ENCODE measurements at regions not wholly inside any gene's neighbourhood (a gene's known extent, or its start where the extent isn't known, plus 50 kb on each side); places are given as distances from the start of the nearest gene placed in this dataset.

DNA sequence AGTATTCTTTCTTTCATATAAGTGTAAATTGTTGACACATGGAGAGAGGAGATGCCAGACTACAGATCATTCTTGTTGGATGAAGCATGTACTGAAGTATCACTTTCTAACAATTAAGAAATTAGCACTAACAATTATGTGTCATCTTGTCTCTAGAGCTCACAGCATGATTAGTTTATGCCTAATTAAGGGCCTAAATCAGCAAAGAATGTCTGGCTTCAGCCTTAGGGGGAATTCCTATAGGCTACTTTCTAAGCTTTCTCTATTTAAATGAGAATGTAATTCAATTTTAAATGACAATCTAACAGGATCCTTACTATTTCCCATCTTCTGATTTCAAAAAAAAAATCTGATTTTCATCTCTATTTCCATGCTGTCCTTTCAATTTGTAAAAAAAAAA is 371.0 kb downstream of the EPHA7 start:
- H3K4me3 ChIP-seq (ENCODE audit: low read length), result no peak overlapping the region
- TF ChIP-seq, protein P1, sequence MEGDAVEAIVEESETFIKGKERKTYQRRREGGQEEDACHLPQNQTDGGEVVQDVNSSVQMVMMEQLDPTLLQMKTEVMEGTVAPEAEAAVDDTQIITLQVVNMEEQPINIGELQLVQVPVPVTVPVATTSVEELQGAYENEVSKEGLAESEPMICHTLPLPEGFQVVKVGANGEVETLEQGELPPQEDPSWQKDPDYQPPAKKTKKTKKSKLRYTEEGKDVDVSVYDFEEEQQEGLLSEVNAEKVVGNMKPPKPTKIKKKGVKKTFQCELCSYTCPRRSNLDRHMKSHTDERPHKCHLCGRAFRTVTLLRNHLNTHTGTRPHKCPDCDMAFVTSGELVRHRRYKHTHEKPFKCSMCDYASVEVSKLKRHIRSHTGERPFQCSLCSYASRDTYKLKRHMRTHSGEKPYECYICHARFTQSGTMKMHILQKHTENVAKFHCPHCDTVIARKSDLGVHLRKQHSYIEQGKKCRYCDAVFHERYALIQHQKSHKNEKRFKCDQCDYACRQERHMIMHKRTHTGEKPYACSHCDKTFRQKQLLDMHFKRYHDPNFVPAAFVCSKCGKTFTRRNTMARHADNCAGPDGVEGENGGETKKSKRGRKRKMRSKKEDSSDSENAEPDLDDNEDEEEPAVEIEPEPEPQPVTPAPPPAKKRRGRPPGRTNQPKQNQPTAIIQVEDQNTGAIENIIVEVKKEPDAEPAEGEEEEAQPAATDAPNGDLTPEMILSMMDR (conservative IDR thresholded peaks at IDR 0.05; ENCODE audit: low read length), result no peak
- no peak for DNase-seq (ENCODE audit: low read depth)

DNA sequence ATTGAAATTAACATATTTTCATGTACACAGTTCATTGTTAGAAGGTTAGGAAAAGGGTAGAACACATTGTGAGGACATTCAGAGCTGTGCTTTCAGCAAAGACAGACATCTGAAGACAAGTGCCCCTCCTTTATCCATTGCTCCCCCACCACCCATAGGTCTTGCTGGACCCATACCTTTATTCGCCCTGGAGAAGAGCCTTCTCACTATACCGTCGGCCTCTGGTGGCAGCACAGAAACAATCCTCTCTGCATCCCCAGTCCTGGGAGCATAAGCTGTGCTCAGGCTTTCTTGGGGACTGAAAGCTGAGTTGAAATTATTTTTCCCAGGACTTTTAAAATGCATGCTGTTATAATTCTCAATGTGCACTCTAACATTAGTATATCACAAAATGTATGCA is 372.3 kb downstream of the EPHA7 start:
- H3K4me3 ChIP-seq (ENCODE audit: low read length), result no peak overlapping the region
- DNase-seq (ENCODE audit: low read depth), result no peak
- TF ChIP-seq, protein P1 (conservative IDR thresholded peaks at IDR 0.05; ENCODE audit: low read length), result no peak

DNA sequence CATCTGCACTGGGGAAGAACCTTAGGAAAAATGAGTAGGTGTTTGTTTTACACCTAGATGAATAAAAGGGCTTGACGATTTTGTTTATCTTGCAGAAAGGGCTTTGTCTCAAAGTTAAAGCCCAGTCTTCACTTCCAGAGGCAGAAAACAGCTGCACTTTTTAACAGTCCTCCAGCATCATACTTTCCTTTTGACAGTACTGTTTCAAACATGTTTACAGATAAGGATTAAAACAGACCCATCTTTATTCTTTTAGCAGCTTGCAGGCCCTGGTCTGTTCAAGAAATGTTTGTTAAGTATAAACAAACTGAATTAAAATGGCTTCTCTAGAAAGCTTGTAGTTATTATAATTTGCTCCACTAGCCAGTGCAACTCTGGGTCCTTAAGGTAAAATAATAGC is 374.2 kb downstream of the EPHA7 start:
- TF ChIP-seq, protein P1 (conservative IDR thresholded peaks at IDR 0.05; ENCODE audit: low read length), result no peak
- H3K4me3 ChIP-seq (ENCODE audit: low read length), result no peak overlapping the region

DNA sequence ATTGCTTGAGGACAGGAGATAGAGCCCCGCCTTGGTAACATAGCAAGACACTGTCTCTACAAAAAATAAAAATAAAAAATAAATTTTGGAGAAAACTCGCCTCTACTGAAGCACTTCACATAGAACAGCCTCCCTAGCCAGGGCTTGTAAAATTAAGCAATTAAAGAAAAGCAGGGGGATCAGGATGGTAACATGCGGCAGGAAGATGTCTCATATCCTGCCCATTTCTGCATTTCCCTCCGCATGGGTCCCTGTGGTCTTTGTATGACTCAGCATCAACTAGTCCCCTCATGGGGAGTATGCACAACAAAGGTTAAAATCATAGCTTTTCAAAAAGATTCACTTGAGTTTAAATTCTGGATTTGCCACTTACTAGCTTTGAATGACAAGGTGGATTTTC is 379.0 kb downstream of the EPHA7 start:
- TF ChIP-seq, protein P1 (conservative IDR thresholded peaks at IDR 0.05; ENCODE audit: low read length), result no peak
- no peak for DNase-seq (ENCODE audit: low read depth)
- no peak overlapping the region for H3K4me3 ChIP-seq (ENCODE audit: low read length)

More for the DNA sequence above, 374.2 kb downstream of the EPHA7 start:
- DNase-seq (ENCODE audit: low read depth), result no peak

DNA sequence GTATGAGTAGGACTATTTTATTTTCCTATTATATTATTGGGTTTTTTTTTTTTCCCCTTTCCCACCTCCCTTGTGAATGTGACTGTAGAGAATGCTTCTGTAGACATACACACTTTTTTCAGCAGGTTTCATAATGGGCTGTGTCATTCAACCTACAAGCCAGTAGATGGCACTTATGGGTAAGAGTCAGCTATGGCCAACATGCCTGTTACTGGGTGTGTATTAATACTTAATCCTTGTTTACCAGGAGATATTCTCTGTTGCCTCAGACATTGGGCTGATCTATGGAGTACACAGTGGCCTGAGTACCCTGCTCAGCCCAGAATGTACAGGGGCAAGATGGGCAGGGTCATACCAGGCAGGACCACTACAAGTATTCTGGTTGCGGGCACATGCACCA is 382.5 kb downstream of the EPHA7 start:
- DNase-seq (ENCODE audit: low read depth), result no peak
- TF ChIP-seq, protein P1 (conservative IDR thresholded peaks at IDR 0.05; ENCODE audit: low read length), result no peak
- no peak overlapping the region for H3K4me3 ChIP-seq (ENCODE audit: low read length)

DNA sequence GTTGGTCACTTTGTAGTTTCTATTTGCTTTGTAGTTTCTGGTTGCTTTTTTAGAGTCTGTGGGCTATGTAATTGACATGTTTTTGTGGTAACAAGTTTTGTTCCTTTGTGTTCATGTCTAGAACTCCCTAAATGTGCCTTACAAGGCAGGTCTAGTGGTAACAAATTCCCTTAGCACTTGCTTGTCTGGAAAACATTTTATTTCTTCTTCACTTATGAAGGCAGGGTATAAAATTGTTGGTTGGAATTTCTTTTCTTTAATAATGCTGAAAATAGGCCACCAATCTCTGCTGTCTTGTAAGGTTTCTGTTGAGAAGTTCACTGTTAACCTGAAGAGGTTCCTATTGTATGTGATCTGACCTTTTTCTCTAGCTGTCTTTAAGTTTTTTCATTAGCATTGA is 383.6 kb downstream of the EPHA7 start:
- H3K4me3 ChIP-seq (ENCODE audit: low read length), result no peak overlapping the region
- TF ChIP-seq, protein P1 (conservative IDR thresholded peaks at IDR 0.05; ENCODE audit: low read length), result no peak
- no peak for DNase-seq (ENCODE audit: low read depth)

DNA sequence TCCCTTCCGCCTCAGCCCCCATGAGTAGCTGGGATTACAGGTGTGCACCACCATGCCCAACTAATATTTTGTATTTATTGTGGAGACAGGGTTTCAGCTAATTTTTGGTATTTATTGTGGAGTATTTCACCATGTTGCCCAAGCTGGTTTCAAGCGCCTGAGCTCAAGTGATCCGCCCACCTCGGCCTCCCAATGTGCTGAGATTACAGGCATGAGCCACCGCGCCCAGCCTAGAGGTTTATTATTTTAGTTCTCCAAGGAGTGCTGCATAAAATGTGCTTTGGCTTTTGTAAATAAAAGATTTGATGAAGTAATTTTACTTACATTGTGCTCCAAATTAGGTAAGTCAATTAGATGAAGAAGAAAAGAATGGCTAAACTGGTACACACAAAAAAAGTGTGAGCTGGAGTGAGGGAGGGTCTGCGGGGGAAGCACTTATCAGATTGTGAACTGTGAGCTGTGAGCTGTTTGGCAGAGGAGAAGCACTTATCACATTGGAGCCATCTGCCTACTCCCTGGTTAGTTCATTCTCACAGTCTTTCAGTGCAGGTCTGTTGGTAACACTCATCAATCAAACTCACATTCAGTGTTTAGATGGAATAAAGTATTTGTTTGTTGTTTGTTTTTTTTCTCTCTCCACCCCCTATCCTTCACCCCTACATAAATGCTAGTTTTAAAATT is 398.0 kb downstream of the EPHA7 start:
- TF ChIP-seq, protein P1 (conservative IDR thresholded peaks at IDR 0.05; ENCODE audit: low read length), result no peak
- DNase-seq (ENCODE audit: low read depth), result no peak
- H3K4me3 ChIP-seq (ENCODE audit: low read length), result no peak overlapping the region
